OCI-LY3 (cell line): ENCODE measurements at regions not wholly inside any gene's neighbourhood (a gene's known extent, or its start where the extent isn't known, plus 50 kb on each side); places are given as distances from the start of the nearest gene placed in this dataset.

Experiments
- CTCF ChIP-seq: fragments of 200-600, 300-600 bp; sonication (generic); IDR thresholded peaks from 2 replicates; pipeline ENCODE4 v1.5.1; 2014; ENCODE audit warnings: antibody characterized with exemption, low read length, low read depth
- EZH2phosphoT487 ChIP-seq: fragments of 200-600 bp; shearing (Covaris generic); IDR thresholded peaks from 2 replicates; pipeline ENCODE4 v1.6.1; 2018; ENCODE audit warnings: antibody characterized with exemption, mixed run types, low read depth

DNA sequence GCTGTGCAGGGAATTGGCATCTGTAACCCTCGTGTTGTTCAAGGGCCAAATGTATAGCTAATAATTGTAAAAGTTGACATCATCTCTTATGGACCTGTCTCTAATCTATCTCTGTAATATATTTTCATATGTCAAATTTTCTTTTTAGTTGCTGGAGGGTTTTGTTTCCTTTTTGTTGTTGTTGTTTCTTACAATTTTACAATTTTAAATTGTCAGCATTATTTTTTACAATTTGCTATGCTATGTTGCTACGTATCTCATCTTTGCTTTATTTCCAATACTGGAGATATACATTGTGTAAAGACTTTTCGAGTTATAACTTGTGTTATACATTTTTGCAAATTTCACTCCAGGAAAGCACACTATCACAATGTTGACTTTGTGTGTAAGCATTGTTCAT lies 290.2 kb upstream of the SP4 start:
- no peak for TF ChIP-seq CTCF
- no peak for TF ChIP-seq EZH2phosphoT487
